PC-3 (cell line): ENCODE measurements at regions not wholly inside any gene's neighbourhood (a gene's known extent, or its start where the extent isn't known, plus 50 kb on each side); places are given as distances from the start of the nearest gene placed in this dataset.
A peak's percentile ranks its signal among the peaks of the same experiment; 100 is the strongest.

Source experiments
- ATAC-seq: fragments of 200-7000 bp; cut with Tn5 transposase; 2 replicates; pipeline ENCODE4 v1.9.1; 2020; ENCODE audit warnings: mild to moderate bottlenecking, moderate library complexity
- BruUV-seq: library from RNA; stranded (reverse); fragments of 400-500 nt; replicated peaks from 2 replicates; lab custom pipeline; 2021; lab: Mats Ljungman, UMichigan
- CTCF ChIA-PET: fragments of 300-600 bp; sonication (Branson Sonifier 250); formaldehyde crosslinking; loops from one replicate; lab custom pipeline; 2022; ENCODE audit warnings: antibody characterized with exemption; lab: Charles Lee
- POLR2A ChIA-PET: fragments of 300-600 bp; sonication (Branson Sonifier 250); formaldehyde crosslinking; loops from one replicate; lab custom pipeline; 2022; ENCODE audit warnings: antibody characterized with exemption; ENCODE audit not compliant: unreplicated experiment; lab: Charles Lee
- DNase-seq: peaks from one replicate; pipeline ENCODE4 v3.0.0-alpha.2; 2015
- H2AFZ ChIP-seq: fragments of 300-600 bp; sonication (generic); 2 replicates; pipeline ENCODE4 v1.6.0; 2016; ENCODE audit warnings: antibody characterized with exemption, low read length
- H3F3A ChIP-seq: fragments of 300-600 bp; sonication (generic); one replicate; pipeline ENCODE4 v1.6.0; 2017; ENCODE audit warnings: antibody characterized with exemption, low read length, control low read depth, mild to moderate bottlenecking; ENCODE audit not compliant: unreplicated experiment
- H3K27ac ChIP-seq: fragments of 300-600 bp; sonication (generic); 2 replicates; pipeline ENCODE4 v1.5.1; 2016; ENCODE audit warnings: mild to moderate bottlenecking, low read length
- H3K27me3 ChIP-seq: fragments of 300-600 bp; sonication (generic); 2 replicates; pipeline ENCODE4 v1.6.1; 2016; ENCODE audit warnings: low read length, mixed read lengths
- H3K36me3 ChIP-seq: fragments of 300-600 bp; sonication (generic); 2 replicates; pipeline ENCODE4 v1.6.1; 2016; ENCODE audit warnings: low read depth, mixed run types, low read length, mixed read lengths
- H3K4me1 ChIP-seq: fragments of 300-600 bp; sonication (generic); 2 replicates; pipeline ENCODE4 v1.5.1; 2016; ENCODE audit warnings: low read length; ENCODE audit not compliant: insufficient read depth
- H3K4me2 ChIP-seq: fragments of 300-600 bp; sonication (generic); 2 replicates; pipeline ENCODE4 v1.6.0; 2016; ENCODE audit warnings: low read length
- H3K4me3 ChIP-seq: fragments of 300-600 bp; sonication (generic); 2 replicates; pipeline ENCODE4 v1.5.1; 2016; ENCODE audit warnings: mild to moderate bottlenecking, low read length, mixed read lengths
- H3K79me2 ChIP-seq: fragments of 300-600 bp; sonication (generic); 2 replicates; pipeline ENCODE4 v1.6.1; 2017; ENCODE audit warnings: low read length, mixed read lengths
- H3K9ac ChIP-seq: fragments of 300-600 bp; sonication (generic); 2 replicates; pipeline ENCODE4 v1.6.0; 2016; ENCODE audit warnings: mild to moderate bottlenecking, low read length
- H3K9me2 ChIP-seq: fragments of 300-600 bp; sonication (generic); replicated peaks from 2 replicates; pipeline ENCODE4 v1.6.1; 2016; ENCODE audit warnings: mixed run types, low read length, mixed read lengths
- H3K9me3 ChIP-seq: fragments of 300-600 bp; sonication (generic); 2 replicates; pipeline ENCODE4 v1.6.1; 2016; ENCODE audit warnings: low read length, mixed read lengths
- H4K20me1 ChIP-seq: fragments of 300-600 bp; sonication (generic); 2 replicates; pipeline ENCODE4 v1.6.1; 2016; ENCODE audit warnings: low read length, mixed read lengths
- EZH2 ChIP-seq: fragments of 300-600 bp; sonication (generic); IDR thresholded peaks from one replicate; pipeline ENCODE4 v1.6.1; 2017; ENCODE audit warnings: antibody characterized with exemption, mild to moderate bottlenecking, low read length; ENCODE audit not compliant: unreplicated experiment
- EZH2phosphoT487 ChIP-seq: fragments of 300-600 bp; sonication (generic); IDR thresholded peaks from 2 replicates; pipeline ENCODE4 v1.6.1; 2018; ENCODE audit warnings: mild to moderate bottlenecking, antibody characterized with exemption, low read length, borderline replicate concordance
- intact Hi-C: fragments of 100-400 bp; cut with micrococcal nuclease; formaldehyde crosslinking; loops from 2 replicates; pipeline ENCODE4 v1.9.0; 2023
- TF ChIP-seq, protein P1 (sequence below): fragments of 300-600 bp; sonication (generic); conservative IDR thresholded peaks from 2 replicates; pipeline ENCODE4 v1.5.1; 2017; ENCODE audit warnings: antibody characterized with exemption, low read depth, mild to moderate bottlenecking, low read length

DNA sequence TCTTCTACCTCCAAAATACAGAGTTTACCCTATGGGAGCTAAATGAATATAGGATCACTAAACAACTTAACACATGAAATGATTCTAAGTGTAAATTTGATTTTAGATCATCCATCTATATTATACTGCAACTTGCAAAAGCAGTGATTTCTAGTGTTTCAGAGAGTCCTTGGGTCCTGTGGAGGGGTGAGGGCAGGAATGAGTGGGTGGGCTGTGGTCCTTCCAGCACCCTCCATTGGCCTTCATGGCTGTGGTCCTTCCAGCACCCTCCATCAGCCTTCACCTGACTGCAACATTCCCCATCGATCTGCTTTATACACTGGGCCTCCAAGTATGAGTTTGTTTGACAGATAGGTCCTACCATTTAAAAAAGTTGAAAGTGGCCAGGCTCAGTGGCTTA is 70.5 kb downstream of the TTC6 start:
- Histone ChIP-seq H3K4me3 (no peak overlapping the region), H3K27ac (no peak overlapping the region), H3K4me1 (peaks cover 14% of the 10 kb centered on the region), H3K9me3 (no peaks in the 10 kb centered on the region), H3F3A (no peaks in the 10 kb centered on the region), H4K20me1 (no peaks in the 10 kb centered on the region), H3K9me2 (no peaks in the 10 kb centered on the region), H3K9ac (no peak overlapping the region), H3K27me3 (no peaks in the 10 kb centered on the region), H3K4me2 (no peak overlapping the region), H3K79me2 (peaks cover 7% of the 10 kb centered on the region; the same call in 1 of the 2 replicates), H3K36me3 (no peaks in the 10 kb centered on the region), H2AFZ (no peak overlapping the region)
- intact Hi-C loops, result no loop called here
- ChIA-PET POLR2A (no interaction called here), CTCF (no interaction called here)
- BruUV-seq, result no TSS peak
- TF ChIP-seq EZH2phosphoT487, result no peak
- TF ChIP-seq, protein P1, sequence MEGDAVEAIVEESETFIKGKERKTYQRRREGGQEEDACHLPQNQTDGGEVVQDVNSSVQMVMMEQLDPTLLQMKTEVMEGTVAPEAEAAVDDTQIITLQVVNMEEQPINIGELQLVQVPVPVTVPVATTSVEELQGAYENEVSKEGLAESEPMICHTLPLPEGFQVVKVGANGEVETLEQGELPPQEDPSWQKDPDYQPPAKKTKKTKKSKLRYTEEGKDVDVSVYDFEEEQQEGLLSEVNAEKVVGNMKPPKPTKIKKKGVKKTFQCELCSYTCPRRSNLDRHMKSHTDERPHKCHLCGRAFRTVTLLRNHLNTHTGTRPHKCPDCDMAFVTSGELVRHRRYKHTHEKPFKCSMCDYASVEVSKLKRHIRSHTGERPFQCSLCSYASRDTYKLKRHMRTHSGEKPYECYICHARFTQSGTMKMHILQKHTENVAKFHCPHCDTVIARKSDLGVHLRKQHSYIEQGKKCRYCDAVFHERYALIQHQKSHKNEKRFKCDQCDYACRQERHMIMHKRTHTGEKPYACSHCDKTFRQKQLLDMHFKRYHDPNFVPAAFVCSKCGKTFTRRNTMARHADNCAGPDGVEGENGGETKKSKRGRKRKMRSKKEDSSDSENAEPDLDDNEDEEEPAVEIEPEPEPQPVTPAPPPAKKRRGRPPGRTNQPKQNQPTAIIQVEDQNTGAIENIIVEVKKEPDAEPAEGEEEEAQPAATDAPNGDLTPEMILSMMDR, result no peak
- DNase-seq, result no peak
- no peak for ATAC-seq

DNA sequence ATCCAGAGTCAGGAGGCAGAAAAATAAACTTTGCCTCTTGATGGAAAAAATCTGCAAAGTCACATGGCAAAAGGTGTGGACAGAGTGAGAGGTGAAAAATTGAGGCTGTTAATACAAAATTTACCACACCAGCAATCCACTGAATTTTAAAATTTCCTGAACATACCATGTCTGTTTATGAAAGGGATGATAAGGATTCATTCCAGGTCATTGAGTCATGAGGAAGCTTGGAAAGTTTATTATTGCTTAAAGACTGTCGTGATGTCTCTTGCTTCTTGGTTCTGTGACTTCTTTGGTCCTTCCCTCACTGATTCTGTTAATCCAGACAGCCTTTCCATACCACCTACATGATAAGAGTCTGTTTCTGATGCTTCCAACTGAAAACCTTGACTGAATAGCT is 73.2 kb downstream of the TTC6 start:
- no peak overlapping the region for H3K27ac ChIP-seq
- CTCF ChIA-PET, result no interaction called here
- peak; percentile 61 for DNase-seq

DNA sequence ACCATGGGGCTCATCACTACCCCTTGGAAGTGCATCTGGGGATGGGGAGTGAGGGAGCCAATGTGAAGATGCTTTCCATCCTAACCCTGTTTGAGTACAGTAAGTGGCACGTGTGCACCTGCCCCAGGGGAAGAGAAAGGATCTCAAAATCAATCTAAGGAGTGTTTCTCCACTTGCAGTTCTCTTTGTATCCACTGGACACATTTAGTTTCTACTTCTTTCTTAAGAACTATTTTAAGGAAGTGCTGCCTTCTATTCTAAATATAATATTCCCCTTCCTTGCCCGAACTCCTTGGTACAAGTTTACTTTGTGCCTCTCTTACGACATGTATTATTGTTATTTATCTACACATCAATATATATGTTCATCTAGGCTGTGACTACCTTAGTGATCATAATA is 73.8 kb downstream of the TTC6 start:
- no peak for TF ChIP-seq EZH2phosphoT487
- TF ChIP-seq EZH2, result no peak
- TF ChIP-seq, protein P1, result no peak
- ChIA-PET CTCF (no interaction called here), POLR2A (no interaction called here)
- H3K36me3 ChIP-seq, result no peaks in the 10 kb centered on the region
- H3K9me2 ChIP-seq, result no peaks in the 10 kb centered on the region
- H3K4me3 ChIP-seq, result no peak overlapping the region
- no peak overlapping the region for H2AFZ ChIP-seq
- DNase-seq (peak; percentile 17), ATAC-seq (peak; percentile 39)
- H4K20me1 ChIP-seq, result no peaks in the 10 kb centered on the region
- peaks cover 9% of the 10 kb centered on the region for H3K4me1 ChIP-seq
- no peaks in the 10 kb centered on the region for H3F3A ChIP-seq
- H3K79me2 ChIP-seq, result no peaks in the 10 kb centered on the region
- no TSS peak for BruUV-seq
- no peaks in the 10 kb centered on the region for H3K9me3 ChIP-seq
- peak overlapping the region; percentile 48; the same call in 1 of the 2 replicates for H3K4me2 ChIP-seq
- H3K9ac ChIP-seq, result no peak overlapping the region
- no peaks in the 10 kb centered on the region for H3K27me3 ChIP-seq
- intact Hi-C loops, result no loop called here
- H3K27ac ChIP-seq, result no peak overlapping the region

More for the DNA sequence above, 73.2 kb downstream of the TTC6 start:
- Histone ChIP-seq H3K9ac (no peak overlapping the region), H3K9me3 (no peaks in the 10 kb centered on the region), H3K27me3 (no peaks in the 10 kb centered on the region), H2AFZ (no peak overlapping the region), H3K4me1 (peaks cover 10% of the 10 kb centered on the region), H3K79me2 (0 out of 2 replicates have a peak, but pooled peaks cover under 1% of the 10 kb centered on the region), H3K36me3 (no peaks in the 10 kb centered on the region), H4K20me1 (no peaks in the 10 kb centered on the region), H3F3A (no peaks in the 10 kb centered on the region), H3K9me2 (no peaks in the 10 kb centered on the region), H3K4me3 (no peak overlapping the region), H3K4me2 (peak overlapping the region; percentile 48)
- peak; percentile 69 for ATAC-seq
- TF ChIP-seq, protein P1, result no peak
- no peak for TF ChIP-seq EZH2
- no peak for TF ChIP-seq EZH2phosphoT487
- no TSS peak for BruUV-seq
- intact Hi-C loops, result no loop called here
- POLR2A ChIA-PET, result no interaction called here
